Activated CD4-positive, alpha-beta T cell treated with anti-CD3 and anti-CD28 coated beads for 48 hours (primary cell): ENCODE measurements at regions not wholly inside any gene's neighbourhood (a gene's known extent, or its start where the extent isn't known, plus 50 kb on each side); places are given as distances from the start of the nearest gene placed in this dataset.
"Not testable (repeated sequence)": the region's sequence is repeated elsewhere in the genome, so short reads cannot be mapped to it uniquely, and the experiment has no call there.

ENCODE experiments used
- DNase-seq: peaks from one replicate; pipeline ENCODE4 v3.0.0-alpha.2; 2020

DNA sequence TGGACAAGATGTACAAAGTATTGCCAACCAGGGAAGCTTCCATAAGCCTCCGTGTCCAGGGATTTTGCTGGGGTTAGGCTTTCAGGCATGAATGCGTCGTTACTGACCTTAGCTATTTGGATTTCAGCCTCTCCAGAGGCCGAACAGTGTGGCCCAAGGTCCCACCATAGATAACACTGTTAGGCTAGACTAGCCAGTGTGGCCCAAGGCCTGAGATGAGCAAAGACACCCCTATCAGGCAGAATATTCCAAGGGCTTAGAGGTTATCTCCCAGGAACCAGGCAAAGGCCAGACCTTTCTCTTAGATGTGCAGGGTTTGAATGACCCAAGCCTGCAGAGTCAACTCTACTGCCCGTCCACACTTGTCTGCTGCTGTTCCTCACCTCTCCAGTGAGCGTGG is 131.7 kb upstream of the NDUFV2 start:
- no peak for DNase-seq

DNA sequence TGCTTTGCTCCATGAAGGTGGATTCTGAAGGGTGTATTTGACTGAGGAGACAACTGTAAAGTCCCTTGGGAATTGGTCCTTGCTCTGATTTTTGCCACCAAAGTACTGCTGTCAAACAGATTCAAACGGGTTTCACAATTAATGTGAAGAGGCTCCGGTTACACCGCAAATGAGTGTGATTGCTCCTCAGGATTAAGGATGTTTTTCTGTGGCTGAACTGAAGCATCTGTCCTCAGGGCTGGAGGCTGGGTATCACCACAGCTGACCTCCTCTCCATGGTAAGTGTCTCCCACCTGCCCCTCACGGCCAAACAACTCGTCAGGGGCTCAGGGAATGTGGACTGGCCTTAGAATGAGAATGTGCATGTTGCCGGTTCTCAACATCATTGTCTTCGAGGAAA is 130.4 kb upstream of the NDUFV2 start:
- no peak for DNase-seq

DNA sequence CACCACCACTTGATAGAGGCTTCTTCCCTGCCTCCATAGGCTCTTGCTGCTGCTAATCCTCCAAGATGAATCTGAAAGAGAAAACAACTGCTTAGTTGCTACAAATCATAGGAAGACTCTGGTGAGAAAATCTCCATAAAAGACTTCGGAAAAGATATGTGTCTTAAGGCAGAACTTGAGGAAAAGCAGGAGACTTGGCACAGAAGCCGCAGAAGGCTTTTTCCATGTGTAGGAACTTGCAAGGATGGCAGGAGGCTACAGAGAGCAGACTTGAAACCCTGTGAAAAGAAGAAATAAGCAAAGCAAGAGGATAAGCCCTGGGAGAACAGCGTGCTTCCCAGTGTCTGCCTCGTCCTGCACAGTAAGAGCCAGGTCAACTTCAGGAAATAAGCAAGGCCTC is 128.2 kb upstream of the NDUFV2 start:
- DNase-seq = no peak

GRCh38 chr18:8974696-8975095 is 127.8 kb upstream of the NDUFV2 start:
- no peak for DNase-seq

DNA sequence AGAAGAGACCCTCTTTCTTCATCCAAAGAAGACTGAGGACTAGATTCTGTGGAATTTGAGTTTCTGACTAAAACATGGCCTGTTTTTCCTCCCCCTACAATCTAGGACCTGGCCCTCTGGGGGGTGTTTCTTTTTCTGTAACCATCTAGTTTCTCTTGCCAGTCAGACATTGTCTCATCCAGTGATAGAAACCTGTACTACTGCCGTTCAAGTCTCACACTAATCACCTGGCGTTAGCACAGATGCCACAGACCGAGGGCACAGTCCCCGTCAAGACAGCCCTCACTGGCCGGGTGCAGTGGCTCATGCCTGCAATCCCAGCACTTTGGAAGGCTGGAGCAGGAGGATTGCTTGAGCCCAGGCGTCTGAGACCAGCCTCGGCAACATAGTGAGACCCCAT is 126.9 kb upstream of the NDUFV2 start:
- no peak for DNase-seq

DNA sequence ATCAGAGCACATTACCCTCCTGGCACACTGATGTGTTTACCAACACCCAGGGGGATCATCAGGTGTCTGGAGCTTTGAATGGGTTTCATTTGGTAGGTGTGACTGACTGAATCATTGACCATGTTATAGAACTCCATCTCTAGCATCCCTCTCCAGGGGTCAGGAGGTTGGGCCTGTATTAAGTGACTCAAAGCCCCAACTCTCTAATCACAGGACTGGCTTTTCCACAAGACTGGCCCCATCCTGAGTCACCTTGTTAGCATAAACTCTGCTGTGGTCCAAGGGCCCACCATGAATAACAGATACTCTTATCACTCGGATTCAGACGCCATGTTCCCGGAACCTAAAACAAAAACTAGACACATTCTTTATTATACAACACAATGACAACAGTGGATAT is 125.9 kb upstream of the NDUFV2 start:
- no peak for DNase-seq

GRCh38 chr18:8977166-8977565 is 125.3 kb upstream of the NDUFV2 start:
- no peak for DNase-seq

DNA sequence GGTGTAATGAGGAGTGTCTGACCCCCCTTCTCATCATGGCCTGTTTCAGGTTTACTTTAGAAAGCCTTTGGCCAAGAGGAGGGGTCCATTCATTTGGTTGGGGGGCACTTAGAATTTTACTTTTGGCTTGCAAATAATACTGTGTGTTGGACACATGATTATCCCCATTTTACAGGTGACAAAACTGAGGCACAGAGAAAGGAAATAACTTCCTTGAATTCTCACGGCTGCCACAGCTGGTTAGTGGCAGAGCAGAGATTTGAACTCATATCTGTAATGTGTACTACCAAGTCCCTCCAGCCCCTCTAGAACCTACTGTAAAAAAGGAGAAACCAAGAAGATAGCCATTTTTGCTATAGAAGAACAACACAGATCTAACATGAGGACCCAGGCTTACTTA is 124.8 kb upstream of the NDUFV2 start:
- no peak for DNase-seq

DNA sequence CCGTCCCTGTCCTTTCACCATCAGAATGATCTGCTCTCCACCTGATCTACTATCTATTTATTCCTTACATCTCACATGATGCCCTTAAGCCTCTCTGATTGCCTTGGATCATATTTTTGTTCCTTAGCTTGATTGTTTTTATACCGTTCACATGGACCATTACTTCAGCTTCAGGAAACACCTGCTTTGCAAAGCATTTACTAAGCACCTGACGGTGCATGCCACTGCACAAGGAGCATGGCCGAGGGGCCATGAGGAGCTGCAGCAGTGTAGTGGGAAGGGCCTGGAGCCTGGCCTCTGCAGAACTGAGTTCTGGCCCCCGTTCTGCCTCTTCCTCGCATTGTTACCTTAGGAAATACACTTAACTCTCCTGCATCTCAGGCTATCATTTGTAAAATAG is 124.1 kb upstream of the NDUFV2 start:
- DNase-seq = no peak

DNA sequence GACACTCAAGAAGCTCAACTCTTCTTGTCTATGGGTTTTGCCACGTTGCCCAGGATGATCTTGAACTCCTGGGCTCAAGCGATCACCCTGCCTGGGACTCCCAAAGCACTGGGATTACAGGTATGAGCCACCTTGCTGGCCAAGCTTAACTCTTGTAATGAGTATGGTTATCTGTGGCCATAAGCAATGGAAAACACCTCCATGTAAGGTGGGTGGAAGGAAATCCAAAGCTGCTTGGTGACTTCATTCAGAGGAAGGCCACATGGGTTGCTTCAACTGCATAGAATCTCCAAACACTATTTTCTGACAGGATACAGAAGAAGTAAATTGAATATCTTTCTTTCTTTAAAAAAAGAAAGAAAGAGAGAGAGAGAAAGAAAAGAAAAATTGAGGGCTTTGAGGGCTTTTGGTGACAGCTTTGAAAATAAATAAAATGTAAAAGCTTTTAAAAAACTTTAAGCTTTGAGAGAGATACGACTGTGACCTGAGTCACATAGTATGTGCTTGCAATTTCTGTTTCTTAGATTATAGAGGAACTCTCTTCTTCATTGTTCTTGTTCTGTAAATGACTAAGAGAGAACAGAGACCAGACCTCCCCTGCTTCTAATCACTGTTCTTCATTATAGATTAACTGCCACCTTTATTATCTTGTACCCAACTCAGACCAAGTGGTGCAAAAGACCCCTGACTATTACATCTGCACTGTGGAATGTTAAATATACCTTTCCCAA is 123.1 kb upstream of the NDUFV2 start:
- no peak for DNase-seq

DNA sequence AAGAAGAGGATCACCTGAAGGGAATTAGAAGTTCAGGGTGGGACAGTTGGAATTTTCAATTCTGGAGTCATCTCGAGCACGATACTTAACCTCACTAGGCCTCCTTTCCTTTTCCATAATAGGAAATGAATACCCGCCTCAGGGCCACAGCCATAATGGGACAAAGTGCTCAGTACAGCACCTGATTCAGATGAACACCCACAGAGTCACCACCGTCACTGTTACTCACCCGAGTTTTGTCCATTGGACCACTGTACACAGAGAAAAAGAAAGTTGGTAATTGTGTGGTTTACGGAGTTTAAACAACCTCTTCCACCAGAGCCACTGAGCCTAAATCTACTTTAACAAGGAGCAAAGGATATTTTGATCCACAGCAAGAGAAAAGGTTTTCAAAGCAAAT is 122.0 kb upstream of the NDUFV2 start:
- no peak for DNase-seq

DNA sequence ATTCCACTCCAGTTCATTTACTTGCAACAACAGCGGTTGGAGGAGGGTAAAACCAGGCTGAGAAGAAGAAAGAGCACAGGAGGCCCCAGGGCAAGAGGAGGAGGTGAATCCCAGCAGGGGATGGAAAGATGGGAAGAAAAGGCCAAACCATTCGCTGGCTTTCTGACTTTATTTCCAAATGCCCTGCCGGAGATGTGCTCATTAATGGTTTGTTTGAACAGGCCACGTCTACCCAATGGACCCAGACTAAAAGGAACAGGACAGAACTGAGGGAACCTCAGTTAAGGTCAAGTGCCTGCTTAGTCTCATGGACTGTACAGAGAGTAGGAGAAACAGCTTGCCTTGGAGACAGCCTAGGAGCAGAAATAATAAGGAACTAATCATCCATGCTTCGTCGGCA is 121.6 kb upstream of the NDUFV2 start:
- no peak for DNase-seq

- peak; percentile 22 for DNase-seq
Observed at GRCh38 chr18:8982416-8983183, 119.9 kb upstream of the NDUFV2 start.

- no peak for DNase-seq
Observed at GRCh38 chr18:8983195-8983594, 119.3 kb upstream of the NDUFV2 start.

DNA sequence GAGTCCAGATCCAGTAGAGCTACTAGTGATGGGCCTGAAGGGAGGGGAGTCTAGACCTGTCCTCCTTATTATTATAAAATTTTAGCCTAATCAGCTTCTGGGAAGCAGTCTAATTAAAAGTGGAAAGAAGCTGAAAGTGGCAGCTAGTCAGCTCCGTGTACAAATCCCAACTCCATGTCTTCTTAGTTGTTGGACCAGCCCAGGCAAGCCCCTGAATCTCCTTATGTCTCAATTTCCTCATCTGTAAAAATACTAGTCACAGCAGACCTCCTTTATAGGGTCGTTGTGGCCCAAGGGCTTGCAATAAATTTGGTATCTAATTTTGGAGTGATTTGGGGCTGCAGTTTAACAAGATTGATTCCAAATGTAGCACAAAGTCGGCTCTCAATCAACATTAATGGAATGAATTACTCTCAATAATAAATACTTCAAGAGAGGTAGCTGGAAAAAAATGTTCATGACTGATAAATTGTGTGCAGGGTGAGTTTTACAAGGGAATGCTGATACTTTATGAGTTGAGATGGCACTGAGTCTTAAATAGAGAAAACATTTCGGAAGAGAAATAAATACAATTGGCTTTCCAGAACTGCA is 118.3 kb upstream of the NDUFV2 start:
- no peak for DNase-seq

- DNase-seq = no peak
Observed at GRCh38 chr18:8987241-8987640, 115.3 kb upstream of the NDUFV2 start.

- DNase-seq = peak; percentile 62
Observed at GRCh38 chr18:8988260-8988871, 114.1 kb upstream of the NDUFV2 start.

DNA sequence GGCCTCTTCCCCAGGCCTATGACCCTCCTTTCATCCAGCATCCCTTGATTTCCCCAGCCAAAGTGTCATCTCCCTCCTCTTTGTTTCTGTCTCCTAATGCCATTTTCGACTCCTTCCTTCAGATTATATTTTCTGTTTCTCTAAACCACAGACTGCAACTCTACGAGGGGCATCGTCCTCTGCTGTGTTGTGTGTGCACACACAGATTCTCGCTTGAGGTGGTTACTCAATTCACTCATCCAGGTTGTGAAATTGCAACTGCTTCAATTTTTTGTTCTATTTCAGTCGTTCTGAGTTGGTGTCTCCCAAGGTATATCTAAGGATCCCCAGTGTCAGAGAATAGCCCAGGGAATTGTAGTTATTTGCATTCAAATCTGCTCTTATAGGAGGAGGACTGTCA is 113.5 kb upstream of the NDUFV2 start:
- no peak for DNase-seq

- no peak for DNase-seq
Observed at GRCh38 chr18:8989855-8990254, 112.6 kb upstream of the NDUFV2 start.

- DNase-seq = no peak
Observed at GRCh38 chr18:8990276-8991031, 112.0 kb upstream of the NDUFV2 start.

DNA sequence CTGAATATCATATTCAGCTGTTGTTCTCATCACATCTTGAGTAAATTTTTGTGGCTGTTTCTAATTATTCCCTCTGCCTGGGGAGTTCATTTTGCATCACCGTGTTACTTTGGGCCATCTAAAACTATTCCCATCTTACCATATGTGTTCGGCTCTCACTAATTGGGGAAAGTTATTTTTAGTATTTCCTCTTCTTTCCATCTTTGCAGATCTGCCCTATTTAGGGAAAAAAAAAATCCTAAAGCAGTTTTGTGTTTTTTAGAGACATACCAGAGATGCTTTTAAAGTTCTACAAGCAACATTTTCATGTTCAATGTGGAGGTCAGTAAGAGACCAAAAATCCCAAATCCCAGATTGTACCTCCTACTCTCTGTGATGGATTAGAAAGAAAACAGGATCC is 111.3 kb upstream of the NDUFV2 start:
- no peak for DNase-seq

DNA sequence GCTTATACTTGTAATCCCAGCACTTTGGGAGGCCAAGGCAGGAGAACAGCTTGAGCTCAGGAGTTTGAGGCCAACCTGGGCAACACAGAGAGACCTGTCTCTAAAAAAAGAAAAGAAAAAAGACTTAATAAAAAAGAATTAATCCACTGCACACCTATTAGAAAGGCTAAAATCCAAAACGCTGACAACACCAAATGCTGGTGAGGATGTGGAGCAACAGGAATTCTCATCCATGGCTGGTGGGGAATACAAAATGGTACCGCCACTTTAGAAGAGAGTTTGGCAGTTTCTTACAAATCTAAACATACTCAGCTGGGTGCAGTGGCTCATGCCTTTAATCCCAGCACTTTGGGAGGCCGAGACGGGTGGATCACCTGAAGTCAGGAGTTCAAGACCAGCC is 110.0 kb upstream of the NDUFV2 start:
- not testable (repeated sequence) for DNase-seq

GRCh38 chr18:8994603-8995002 is 107.9 kb upstream of the NDUFV2 start:
- DNase-seq = no peak
